ENCODE measurements at regions not wholly inside any gene's neighbourhood (a gene's known extent, or its start where the extent isn't known, plus 50 kb on each side); places are given as distances from the start of the nearest gene placed in this dataset.

- intact Hi-C loops (cut with micrococcal nuclease; ENCODE audit: unreplicated experiment): no loop called here
- Histone ChIP-seq H3K36me3 (ENCODE audit: control insufficient read depth, insufficient read depth, low read length) (no peaks in the 10 kb centered on the region), H3K27me3 (ENCODE audit: control insufficient read depth, insufficient read depth, low read length) (no peaks in the 10 kb centered on the region), H3K9me3 (ENCODE audit: control insufficient read depth, insufficient read depth, low read depth, low read length) (no peaks in the 10 kb centered on the region), H3K4me3 (ENCODE audit: low read depth in 2 of 2, low read length in 2 of 2) (no peak overlapping the region), H3K27ac (ENCODE audit: low read length) (no peak overlapping the region), H3K4me1 (ENCODE audit: control insufficient read depth, insufficient read depth, low read length) (no peaks in the 10 kb centered on the region)
- ChIA-PET POLR2A (no interaction called here), CTCF (no interaction called here)
- DNase-seq (ENCODE audit: low read depth, low spot score) (no peak), ATAC-seq (no peak)
- BruUV-seq (replicated peaks): no TSS peak
- in situ Hi-C loops (cut with HindIII; ENCODE audit: low pct_unique_long_range_greater_than_20kb, low sequenced_read_pairs): no loop called here
- TF ChIP-seq POLR2AphosphoS5 (IDR thresholded peaks at IDR 0.05; ENCODE audit: low read depth, low read length) (no peak), TCF7L2 (IDR thresholded peaks at IDR 0.05; ENCODE audit: low read depth, low read length) (no peak), CTCF (IDR thresholded peaks at IDR 0.05) (no peak), REST (IDR thresholded peaks at IDR 0.05; ENCODE audit: insufficient read depth in 1 of 2, low read depth in 2 of 2, low read length in 1 of 2) (no peak), SIN3A (IDR thresholded peaks at IDR 0.05; ENCODE audit: borderline replicate concordance, insufficient read depth, low read depth, low read length) (no peak)
These were observed 1697.8 kb upstream of the IGFBP7 start for GRCh38 chr4:58807843-58808615.

- H3K36me3 ChIP-seq (ENCODE audit: control insufficient read depth, insufficient read depth, low read length): no peaks in the 10 kb centered on the region
- DNase-seq (ENCODE audit: low read depth, low spot score) (no peak), ATAC-seq (no peak)
- POLR2A ChIA-PET: no interaction called here
- no peaks in the 10 kb centered on the region for H3K4me1 ChIP-seq (ENCODE audit: control insufficient read depth, insufficient read depth, low read length)
- H3K9me3 ChIP-seq (ENCODE audit: control insufficient read depth, insufficient read depth, low read depth, low read length): no peaks in the 10 kb centered on the region
- no peaks in the 10 kb centered on the region for H3K27me3 ChIP-seq (ENCODE audit: control insufficient read depth, insufficient read depth, low read length)
- no peak overlapping the region for H3K27ac ChIP-seq (ENCODE audit: low read length)
- in situ Hi-C loops (cut with HindIII; ENCODE audit: low pct_unique_long_range_greater_than_20kb, low sequenced_read_pairs): no loop called here
- CTCF ChIA-PET: no interaction called here
- intact Hi-C loops (cut with micrococcal nuclease; ENCODE audit: unreplicated experiment): no loop called here
- no peak overlapping the region for H3K4me3 ChIP-seq (ENCODE audit: low read depth in 2 of 2, low read length in 2 of 2)
- TF ChIP-seq TCF7L2 (IDR thresholded peaks at IDR 0.05; ENCODE audit: low read depth, low read length) (no peak), SIN3A (IDR thresholded peaks at IDR 0.05; ENCODE audit: borderline replicate concordance, insufficient read depth, low read depth, low read length) (no peak)
- no TSS peak for BruUV-seq (replicated peaks)
These were observed 1666.4 kb upstream of the IGFBP7 start for GRCh38 chr4:58776627-58777026.

GRCh38 chr4:58767598-58767997 lies 1657.4 kb upstream of the IGFBP7 start:
- no peak for TF ChIP-seq POLR2AphosphoS5 (IDR thresholded peaks at IDR 0.05; ENCODE audit: low read depth, low read length)
- no peak for TF ChIP-seq CTCF (IDR thresholded peaks at IDR 0.05)
- no peak for TF ChIP-seq TCF7L2 (IDR thresholded peaks at IDR 0.05; ENCODE audit: low read depth, low read length)
- no peak for TF ChIP-seq REST (IDR thresholded peaks at IDR 0.05; ENCODE audit: insufficient read depth in 1 of 2, low read depth in 2 of 2, low read length in 1 of 2)
- no peak for TF ChIP-seq SIN3A (IDR thresholded peaks at IDR 0.05; ENCODE audit: borderline replicate concordance, insufficient read depth, low read depth, low read length)
- Histone ChIP-seq H3K27me3 (ENCODE audit: control insufficient read depth, insufficient read depth, low read length) (no peaks in the 10 kb centered on the region), H3K4me1 (ENCODE audit: control insufficient read depth, insufficient read depth, low read length) (no peaks in the 10 kb centered on the region), H3K9me3 (ENCODE audit: control insufficient read depth, insufficient read depth, low read depth, low read length) (no peaks in the 10 kb centered on the region), H3K36me3 (ENCODE audit: control insufficient read depth, insufficient read depth, low read length) (no peaks in the 10 kb centered on the region), H3K4me3 (ENCODE audit: low read depth in 2 of 2, low read length in 2 of 2) (no peak overlapping the region), H3K27ac (ENCODE audit: low read length) (no peak overlapping the region)
- intact Hi-C loops (cut with micrococcal nuclease; ENCODE audit: unreplicated experiment): no loop called here
- no peak for DNase-seq (ENCODE audit: low read depth, low spot score)
- ChIA-PET CTCF (no interaction called here), POLR2A (no interaction called here)
- in situ Hi-C loops (cut with HindIII; ENCODE audit: low pct_unique_long_range_greater_than_20kb, low sequenced_read_pairs): no loop called here
- no peak for ATAC-seq
- BruUV-seq (replicated peaks): no TSS peak
